OCI-M2 (cell line): ENCODE measurements at regions not wholly inside any gene's neighbourhood (a gene's known extent, or its start where the extent isn't known, plus 50 kb on each side); places are given as distances from the start of the nearest gene placed in this dataset.
"Not testable (repeated sequence)": the region's sequence is repeated elsewhere in the genome, so short reads cannot be mapped to it uniquely, and the experiment has no call there.

ENCODE experiments used
- DNase-seq: peaks from one replicate; lab custom pipeline; 2025; ENCODE audit not compliant: unreplicated experiment; lab: John Stamatoyannopoulos, UW

DNA sequence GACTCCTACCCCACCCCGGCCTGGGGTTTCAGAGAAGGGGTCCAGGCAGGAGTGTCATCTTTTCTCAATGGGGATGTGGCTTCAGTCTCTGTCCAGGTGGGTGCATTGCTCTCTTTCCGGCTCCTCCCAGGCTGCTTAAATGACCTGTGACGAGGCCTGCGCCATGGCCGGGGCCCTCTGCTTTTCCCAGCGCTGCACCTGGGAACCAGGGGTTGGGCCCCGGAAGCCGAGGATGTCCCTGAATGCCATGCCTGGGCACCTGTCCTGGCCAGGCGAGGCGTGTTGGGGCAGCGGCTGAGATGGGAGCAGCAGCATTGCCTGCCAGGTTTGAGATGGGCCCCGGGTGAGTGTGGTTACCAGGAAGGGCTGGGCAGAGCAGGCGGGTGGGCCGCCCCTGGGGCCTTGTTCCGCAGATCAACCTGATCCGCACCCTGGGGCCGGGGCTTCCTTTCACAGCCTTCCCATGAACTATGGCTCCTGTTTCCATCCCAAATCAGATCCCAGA lies 147.4 kb downstream of the SEC14L1 start:
- no peak for DNase-seq

DNA sequence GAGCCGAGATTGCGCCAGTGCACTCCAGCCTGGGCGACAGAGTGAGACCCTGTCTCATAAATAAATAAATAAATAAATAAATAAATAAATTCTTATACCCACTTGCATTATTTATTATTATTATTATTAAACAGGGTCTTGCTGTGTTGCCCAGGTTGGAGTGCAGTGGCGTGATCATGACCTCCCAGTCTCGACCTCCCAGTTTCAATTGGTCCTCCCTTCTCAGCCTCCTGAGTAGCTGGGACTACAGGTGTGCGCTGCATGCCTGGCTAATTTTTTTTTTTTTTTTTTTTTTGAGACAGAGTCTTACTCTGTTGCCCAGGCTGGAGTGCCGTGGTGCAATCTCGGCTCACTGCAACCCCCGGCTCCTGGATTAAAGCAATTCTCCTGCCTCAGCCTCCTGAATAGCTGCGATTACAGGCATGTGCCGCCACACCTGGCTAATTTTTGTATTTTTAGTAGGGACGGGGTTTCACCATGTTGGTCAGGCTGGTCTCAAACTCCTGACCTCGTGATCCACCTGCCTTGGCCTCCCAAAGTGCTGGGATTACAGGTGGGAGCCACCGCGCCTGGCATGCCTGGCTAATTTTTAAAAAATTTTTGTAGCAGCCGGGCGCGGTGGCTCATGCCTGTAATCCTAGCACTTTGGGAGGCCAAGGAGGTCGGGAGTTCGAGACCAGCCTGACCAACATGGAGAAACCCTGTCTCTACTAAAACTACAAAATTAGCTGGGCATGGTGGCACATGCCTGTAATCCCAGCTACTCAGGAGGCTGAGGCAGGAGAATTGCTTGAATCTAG lies 150.2 kb downstream of the SEC14L1 start:
- not testable (repeated sequence) for DNase-seq

DNA sequence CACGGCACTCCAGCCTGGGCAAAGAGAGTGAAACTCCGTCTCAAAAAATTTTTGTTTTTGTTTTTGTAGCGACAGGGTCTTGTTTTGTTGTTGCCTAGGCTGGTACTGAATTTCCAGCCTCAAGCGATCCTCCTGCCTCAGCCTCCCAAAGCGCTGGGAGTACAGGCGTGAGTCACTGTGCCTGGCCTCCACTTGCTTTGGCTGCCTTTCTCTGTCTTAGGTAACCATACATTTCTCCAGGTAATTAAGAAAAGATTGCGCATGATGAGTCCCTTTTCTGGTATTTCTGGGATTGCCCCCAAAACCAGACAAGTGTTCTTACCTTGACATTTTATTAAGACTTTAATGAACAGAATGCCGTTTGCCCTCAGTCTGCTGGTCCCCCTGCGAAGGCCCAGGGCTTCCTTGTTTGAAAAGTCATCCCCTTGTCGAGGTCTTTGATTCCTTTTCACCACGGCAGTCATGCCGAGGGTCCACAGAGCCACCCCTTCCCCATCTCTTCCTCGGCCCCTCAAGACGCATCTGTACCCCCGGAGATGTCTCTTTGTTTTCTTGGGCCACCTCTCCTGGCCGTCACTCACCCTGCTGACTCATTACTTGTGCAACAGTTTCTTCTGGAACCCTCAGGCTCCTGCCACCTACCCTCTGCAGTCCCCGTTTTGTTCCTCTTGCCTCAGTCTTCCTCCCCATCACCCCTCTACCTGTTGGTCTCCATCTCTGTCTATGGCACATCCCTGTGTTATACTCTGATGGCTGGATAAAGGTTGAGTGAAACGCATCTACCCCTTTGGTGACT lies 151.0 kb downstream of the SEC14L1 start:
- no peak for DNase-seq

DNA sequence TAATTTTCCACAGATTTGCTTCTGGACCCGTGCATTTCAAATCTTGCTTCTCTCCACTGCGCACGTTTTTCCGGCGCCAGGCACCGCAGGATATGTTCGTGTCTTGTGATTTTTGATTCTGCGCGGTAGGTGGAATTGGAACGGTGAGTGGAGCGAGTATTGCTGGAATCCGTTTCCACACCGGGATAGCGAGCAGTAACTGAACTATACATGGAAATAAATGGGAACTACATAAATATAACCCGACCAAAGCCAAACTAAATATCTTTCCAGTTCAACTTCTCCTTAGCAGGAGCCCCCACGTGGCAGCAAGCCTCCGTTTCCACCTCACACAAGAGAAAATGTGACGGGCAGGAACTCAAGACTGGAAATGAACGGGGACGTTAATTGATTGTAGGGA lies 154.0 kb downstream of the SEC14L1 start:
- DNase-seq, result no peak

DNA sequence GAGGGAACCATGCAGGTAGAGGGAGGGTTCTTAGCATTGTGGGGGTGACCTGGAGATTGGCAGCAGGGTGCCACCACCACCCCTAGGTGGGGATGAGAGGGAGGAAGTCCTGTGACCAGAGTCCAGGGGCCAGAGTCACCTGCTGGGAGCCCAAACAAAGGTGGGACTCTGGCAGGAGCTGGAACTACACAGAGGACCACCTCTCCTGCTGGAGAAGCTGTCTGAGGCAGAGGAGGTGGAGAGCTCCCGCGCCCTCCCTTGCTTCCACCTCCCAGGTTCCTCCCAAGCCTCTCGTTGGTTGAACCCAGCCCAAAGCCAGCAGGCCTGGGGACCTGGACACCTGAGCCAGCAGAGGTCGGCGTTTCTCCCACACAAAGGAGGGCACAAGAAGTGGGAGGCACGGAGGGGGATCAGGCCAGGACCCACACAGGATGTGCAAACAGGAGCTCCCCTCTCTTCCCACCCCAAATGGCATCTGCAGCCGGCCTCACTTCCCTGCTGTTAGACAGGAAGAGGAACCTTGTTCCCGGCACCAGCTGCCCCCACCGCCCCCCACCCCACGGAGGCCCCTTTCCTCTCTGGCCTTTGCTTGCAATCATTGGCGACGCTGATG lies 154.6 kb downstream of the SEC14L1 start:
- no peak for DNase-seq

DNA sequence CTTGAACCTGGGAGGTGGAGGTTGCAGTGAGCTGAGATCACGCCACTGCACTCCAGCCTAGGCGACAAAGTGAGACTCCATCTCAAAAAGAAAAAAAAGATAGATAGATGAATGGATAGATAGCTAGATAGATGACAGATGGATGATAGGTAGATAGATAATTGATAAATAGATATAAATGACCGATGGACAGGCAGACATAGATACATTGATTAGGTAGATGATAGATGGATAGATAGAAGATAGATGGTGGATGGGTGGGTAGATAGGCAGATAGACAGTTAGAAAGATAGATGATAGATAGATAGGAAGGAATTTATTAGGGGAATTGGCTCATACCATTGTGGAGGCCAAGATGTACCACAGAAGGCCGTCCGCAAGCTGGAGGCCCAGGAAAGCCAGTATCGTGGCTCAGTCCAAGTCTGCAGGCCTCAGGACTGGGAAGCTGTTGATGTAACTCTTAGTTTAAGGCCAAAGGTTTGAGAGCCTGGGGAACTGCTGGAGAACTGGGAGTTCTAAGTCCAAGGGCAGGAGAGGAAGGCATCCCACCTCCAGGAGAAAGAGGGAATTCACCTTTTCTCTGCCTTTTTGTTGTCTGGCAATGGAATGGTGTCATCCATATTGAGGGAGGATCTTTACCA lies 156.1 kb downstream of the SEC14L1 start:
- no peak for DNase-seq

DNA sequence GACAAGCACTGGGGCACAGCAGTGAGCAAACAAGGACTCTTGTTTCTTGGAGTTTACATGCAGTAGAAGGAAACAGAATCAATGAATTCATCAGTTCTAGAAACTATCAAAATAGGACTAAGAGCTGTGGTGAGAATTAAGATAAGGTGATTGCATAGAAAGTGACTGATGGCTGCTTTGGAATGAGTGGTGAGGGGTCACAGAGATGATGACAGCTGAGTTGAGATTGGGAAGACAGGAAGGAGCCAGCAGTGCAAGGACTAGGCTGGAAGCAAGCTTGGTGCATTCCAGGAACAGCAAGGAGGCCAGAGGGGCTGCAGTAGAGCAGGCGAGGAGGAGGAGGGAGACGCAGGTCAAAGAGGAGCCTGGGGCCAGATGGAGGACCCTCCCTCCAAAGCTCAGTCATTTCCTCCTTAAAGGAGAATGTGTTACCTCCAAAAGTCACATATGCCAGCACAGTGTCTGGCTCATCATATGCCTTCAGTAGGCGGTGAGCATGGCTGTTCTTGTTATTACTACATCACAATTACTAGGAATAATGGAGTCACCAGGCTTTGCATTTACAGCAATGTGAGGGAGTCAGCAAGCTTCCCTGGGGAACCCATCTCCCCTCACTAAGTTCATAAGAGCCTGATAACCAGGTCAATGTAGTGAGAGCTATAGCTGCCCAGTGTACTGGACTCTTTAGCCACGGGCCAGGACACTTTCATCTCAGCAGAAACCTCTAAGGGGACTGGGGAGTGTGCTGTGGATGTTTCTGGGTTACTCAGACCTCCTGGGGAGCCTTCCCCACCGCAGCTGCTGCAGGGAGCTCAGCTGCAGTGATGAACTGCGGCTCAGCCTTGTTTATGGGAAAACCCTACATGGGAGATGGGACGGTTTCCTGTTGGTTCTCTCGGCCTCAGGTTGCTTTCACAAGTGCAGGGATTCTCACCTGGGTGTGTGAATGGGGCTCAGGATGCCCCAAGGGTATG lies 157.2 kb downstream of the SEC14L1 start:
- no peak for DNase-seq

DNA sequence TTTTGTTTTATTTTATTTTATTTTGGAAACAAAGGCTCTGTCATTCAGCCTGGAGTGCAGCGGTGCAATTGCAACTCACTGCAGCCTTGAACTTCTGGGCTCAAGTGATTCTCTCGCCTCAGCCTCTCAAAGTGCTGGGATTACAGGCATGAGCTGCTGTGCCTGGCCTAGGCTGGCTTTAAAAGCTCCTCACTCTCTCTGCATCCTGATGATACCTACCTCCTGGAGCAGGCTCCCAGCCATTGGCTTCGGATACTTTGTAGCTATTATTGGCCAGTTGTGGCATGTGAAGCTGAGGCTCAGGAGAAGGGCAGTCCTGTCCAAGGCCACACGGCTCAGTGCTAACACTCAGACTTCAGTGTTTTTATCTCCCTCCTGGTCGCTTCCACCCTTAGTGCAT lies 158.0 kb downstream of the SEC14L1 start:
- DNase-seq, result no peak

GRCh38 chr17:77299256-77300015 lies 158.7 kb downstream of the SEC14L1 start:
- no peak for DNase-seq

DNA sequence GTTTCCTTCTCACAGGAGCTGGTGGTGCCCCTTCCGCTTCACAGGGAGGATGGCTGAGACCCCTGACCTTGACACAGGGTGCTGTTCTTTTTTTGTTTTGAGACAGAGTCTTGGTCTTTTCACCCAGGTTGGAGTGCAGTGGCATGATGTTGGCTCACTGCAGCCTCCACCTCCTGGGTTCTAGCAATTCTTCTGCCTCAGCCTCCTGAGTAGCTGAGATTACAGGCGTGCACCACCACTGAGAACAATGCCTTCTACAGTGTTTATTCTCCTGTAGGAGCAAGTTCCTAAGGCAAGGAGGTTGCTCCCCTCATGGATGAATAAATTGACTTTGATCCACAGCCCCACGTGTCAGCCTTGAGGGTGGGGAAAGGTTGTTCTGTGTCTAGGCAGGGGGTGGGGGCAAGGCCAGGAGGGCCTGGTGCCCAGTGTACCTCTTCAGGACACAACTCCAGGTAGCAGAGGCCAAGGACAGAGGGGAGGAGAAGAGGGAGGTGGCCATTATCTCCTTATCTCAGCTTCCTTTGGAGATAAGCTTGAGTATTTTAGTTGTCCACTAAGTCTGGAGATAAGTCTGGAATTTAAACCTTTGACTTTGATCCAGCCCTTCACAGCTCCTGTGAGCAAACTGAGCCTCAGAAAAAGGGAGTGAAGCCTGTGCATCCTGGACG lies 159.4 kb downstream of the SEC14L1 start:
- DNase-seq, result no peak

DNA sequence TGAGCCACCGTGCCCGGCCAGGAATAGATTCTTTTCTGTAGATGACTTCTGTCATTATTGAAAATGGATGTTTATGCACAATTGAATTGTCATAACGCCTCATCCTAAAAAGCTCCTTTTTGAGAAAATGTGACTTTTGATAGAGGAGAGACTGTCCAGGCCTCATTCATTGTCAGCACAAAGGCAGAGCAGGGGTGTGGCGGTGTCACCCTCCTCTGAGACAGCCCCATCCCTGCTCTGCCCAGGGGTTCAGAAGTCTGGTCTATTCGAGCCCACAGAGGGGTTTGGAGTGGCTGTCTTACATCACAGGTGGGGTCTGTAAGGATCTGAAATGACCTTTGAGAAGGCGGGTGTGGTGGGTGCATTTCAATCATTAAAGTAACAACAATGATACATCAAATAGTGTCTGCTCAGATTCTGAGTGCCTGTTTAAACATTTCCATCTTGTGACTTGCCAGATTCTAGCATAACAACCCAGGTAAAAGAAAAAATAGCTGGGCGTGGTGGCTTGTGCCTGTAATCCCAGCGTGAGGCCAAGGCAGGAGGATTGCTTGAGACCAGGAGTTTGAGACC lies 161.0 kb downstream of the SEC14L1 start:
- no peak for DNase-seq

DNA sequence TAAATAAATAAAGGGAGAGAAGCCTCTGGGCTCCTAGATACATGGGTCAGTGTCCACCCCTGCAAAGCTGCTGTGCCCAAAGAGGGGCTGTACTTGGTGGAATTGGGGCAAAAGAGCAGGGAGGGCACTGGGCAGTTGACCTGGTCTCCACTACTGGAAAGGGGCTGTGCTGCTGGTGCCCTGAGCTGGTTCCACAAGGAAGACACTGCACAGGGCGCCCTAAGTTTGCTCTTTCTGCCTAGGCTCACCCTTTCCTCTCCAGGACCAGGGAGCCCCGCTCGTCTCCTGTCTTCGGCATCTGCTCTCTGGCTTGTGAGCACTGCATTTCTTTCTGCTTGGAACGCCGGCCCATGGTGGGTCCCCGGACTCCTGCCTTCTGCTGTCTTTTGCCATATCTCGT lies 161.9 kb downstream of the SEC14L1 start:
- DNase-seq, result no peak

- DNase-seq, result no peak
These were observed 162.9 kb downstream of the SEC14L1 start for GRCh38 chr17:77303620-77304019.

- no peak for DNase-seq
These were observed 163.4 kb downstream of the SEC14L1 start for GRCh38 chr17:77304051-77304745.

DNA sequence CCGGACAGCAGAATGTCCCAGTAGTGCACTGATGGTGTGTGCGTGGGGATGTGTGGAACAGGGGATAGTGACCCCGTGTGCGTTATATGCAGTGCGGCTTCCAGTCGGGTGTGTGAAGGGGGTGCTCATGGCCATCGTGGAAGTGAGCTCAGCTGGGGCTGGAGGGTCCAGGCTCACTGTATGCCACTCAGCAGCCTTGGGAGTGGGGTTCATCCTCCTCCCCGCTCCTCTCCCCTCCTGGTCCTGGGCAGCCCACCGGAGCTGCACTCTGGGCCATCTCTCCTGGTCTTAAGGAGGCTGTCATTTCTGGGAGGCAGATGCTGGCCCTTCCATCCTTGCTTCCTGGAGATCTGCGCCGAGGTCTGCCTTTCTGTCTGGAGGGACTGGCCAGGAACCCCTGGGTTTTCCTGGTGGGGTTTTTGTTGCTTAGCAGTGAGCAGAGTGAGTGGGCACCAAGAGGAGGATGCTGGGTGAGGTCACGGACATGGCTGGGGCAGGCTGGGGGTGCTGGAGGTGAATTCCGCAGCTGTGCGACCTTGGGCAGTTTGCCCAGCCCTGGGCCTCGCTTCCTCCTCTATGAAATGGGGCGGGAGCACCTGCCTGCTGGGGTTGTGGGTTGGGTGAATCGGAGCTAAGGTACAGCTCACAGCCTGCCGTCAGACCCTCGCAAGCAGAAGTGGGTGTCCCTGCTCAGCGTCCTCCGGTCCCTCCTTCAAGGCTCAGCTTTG lies 164.1 kb downstream of the SEC14L1 start:
- no peak for DNase-seq

GRCh38 chr17:77306048-77306789 lies 165.4 kb downstream of the SEC14L1 start:
- DNase-seq, result no peak
